Testis (tissue), 2 donors: ENCODE measurements at regions not wholly inside any gene's neighbourhood (a gene's known extent, or its start where the extent isn't known, plus 50 kb on each side); places are given as distances from the start of the nearest gene placed in this dataset.

ENCODE experiments used
- POLR2A ChIP-seq: fragments of 450-650 bp; IDR thresholded peaks from one replicate; pipeline ENCODE4 v1.6.1; 2017; ENCODE audit warnings: antibody characterized with exemption, mild to moderate bottlenecking, moderate library complexity
- TF ChIP-seq, protein P1 (sequence below), 3 experiments: fragments of 450-650 bp in 2 of 3; fragments of 200-600 bp in 1 of 3; sonication (generic) in 1 of 3; IDR thresholded peaks; one replicate each; pipeline ENCODE4 v1.5.1; 2016 to 2019; ENCODE audit warnings: antibody characterized with exemption in 3 of 3, mild to moderate bottlenecking in 2 of 3, moderate library complexity in 1 of 3

GRCh38 chrX:148120151-148120550 lies 139.0 kb downstream of the FMR1NB start:
- TF ChIP-seq, protein P1, sequence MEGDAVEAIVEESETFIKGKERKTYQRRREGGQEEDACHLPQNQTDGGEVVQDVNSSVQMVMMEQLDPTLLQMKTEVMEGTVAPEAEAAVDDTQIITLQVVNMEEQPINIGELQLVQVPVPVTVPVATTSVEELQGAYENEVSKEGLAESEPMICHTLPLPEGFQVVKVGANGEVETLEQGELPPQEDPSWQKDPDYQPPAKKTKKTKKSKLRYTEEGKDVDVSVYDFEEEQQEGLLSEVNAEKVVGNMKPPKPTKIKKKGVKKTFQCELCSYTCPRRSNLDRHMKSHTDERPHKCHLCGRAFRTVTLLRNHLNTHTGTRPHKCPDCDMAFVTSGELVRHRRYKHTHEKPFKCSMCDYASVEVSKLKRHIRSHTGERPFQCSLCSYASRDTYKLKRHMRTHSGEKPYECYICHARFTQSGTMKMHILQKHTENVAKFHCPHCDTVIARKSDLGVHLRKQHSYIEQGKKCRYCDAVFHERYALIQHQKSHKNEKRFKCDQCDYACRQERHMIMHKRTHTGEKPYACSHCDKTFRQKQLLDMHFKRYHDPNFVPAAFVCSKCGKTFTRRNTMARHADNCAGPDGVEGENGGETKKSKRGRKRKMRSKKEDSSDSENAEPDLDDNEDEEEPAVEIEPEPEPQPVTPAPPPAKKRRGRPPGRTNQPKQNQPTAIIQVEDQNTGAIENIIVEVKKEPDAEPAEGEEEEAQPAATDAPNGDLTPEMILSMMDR (IDR thresholded peaks at IDR 0.05): no peak
- no peak for TF ChIP-seq POLR2A
